ENCODE measurements at regions not wholly inside any gene's neighbourhood (a gene's known extent, or its start where the extent isn't known, plus 50 kb on each side); places are given as distances from the start of the nearest gene placed in this dataset.

DNA sequence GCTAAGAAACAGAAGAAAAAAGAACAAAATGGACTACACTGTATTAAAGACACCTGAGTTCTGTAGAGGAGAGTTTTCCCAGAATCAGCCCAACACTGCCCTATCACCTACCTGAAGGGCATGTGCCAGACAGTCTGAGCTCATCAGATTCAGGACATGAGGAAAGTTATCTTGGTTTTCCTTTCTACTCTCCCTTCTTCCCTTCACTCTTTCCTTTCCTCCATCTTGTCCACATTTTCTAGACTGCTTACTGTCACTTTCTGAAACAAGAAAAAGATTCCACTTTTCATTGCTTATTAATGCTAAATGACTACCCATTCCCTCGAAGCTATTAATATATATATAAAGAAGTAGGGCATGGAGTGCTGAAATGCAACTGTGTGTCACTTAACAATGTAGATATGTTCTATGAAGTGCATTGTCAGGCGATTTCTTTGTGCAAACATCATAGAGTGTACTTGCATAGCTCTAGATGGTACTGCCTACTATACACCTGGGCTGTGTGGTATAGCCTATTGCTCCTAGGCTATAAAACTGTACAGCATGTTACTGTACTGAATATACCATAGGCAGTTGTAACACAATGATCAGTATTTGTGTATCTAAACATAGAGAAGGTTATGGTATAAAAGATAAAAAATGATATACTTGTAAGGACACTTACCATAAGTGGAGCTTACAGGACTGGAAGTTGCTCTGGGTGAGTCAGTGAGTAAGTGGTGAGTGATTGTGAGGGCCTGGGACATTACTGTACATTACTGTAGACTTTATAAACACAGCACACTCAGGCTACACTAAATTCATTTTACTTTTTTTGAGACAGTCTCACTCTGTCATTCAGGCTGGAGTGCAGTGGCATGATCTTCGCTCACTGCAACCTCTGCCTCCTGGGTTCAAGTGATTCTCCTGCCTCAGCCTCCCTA lies 145.5 kb upstream of the ITGA6 start:
- peaks cover 22% of the 10 kb centered on the region for H3K4me1 ChIP-seq
- H3K4me3 ChIP-seq: no peak overlapping the region
- intact Hi-C loops (cut with DNase I): no loop called here
- H3K27me3 ChIP-seq (ENCODE audit: low read depth): no peaks in the 10 kb centered on the region
- no peak for DNase-seq
- H3K36me3 ChIP-seq: no peaks in the 10 kb centered on the region
- H3K9me3 ChIP-seq: no peaks in the 10 kb centered on the region
- no peak for ATAC-seq
- TF ChIP-seq, protein P1, sequence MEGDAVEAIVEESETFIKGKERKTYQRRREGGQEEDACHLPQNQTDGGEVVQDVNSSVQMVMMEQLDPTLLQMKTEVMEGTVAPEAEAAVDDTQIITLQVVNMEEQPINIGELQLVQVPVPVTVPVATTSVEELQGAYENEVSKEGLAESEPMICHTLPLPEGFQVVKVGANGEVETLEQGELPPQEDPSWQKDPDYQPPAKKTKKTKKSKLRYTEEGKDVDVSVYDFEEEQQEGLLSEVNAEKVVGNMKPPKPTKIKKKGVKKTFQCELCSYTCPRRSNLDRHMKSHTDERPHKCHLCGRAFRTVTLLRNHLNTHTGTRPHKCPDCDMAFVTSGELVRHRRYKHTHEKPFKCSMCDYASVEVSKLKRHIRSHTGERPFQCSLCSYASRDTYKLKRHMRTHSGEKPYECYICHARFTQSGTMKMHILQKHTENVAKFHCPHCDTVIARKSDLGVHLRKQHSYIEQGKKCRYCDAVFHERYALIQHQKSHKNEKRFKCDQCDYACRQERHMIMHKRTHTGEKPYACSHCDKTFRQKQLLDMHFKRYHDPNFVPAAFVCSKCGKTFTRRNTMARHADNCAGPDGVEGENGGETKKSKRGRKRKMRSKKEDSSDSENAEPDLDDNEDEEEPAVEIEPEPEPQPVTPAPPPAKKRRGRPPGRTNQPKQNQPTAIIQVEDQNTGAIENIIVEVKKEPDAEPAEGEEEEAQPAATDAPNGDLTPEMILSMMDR (IDR thresholded peaks at IDR 0.05): no peak
- no peak overlapping the region for H3K27ac ChIP-seq

DNA sequence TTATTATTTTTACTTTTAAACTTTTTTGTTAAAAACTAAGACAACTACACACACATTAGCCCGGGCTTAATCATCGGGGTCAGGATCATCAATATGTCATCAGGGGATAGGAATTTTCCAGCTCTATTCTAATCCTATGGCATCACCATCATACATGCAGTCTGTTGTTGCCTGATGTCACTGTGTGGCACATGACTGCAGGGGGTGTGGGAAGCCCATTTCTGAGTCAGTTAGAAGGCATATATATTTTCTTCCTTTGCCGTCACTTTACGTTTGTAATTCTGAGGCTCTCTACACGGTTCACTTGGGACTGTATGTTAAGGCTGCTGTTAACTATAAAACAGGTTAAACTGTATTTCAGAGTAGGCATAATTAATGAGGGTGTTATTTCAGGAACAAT lies 144.4 kb upstream of the ITGA6 start:
- H3K9me3 ChIP-seq: no peaks in the 10 kb centered on the region
- no peaks in the 10 kb centered on the region for H3K36me3 ChIP-seq
- H3K4me3 ChIP-seq: no peak overlapping the region
- DNase-seq: no peak
- no peaks in the 10 kb centered on the region for H3K27me3 ChIP-seq (ENCODE audit: low read depth)
- intact Hi-C loops (cut with DNase I): no loop called here
- peaks cover 22% of the 10 kb centered on the region for H3K4me1 ChIP-seq
- ATAC-seq: no peak
- no peak overlapping the region for H3K27ac ChIP-seq
- TF ChIP-seq, protein P1 (IDR thresholded peaks at IDR 0.05): no peak

DNA sequence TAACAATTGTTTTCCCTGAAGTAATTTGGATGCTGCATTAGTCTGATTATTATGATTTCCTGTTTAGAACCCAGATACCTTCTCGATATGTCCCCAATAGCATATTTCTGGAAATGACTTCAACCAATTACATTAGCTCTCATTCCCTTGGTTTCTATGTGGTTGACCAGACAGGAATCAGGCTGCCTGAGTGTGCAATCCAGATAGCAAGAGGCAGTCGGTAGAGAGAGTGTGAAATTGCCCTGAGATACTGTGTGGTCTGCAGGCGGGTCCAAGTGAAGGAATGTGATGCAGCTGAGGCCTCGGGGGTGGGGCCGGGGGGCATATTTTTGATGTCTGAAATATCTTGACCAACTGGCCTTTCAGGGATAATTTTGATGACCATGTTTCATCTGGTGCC lies 143.9 kb upstream of the ITGA6 start:
- no peak for DNase-seq
- H3K27ac ChIP-seq: no peak overlapping the region
- no peaks in the 10 kb centered on the region for H3K27me3 ChIP-seq (ENCODE audit: low read depth)
- H3K4me3 ChIP-seq: no peak overlapping the region
- peaks cover 22% of the 10 kb centered on the region for H3K4me1 ChIP-seq
- H3K36me3 ChIP-seq: no peaks in the 10 kb centered on the region
- H3K9me3 ChIP-seq: no peaks in the 10 kb centered on the region
- TF ChIP-seq, protein P1 (IDR thresholded peaks at IDR 0.05): no peak
- intact Hi-C loops (cut with DNase I): no loop called here
- ATAC-seq: no peak

DNA sequence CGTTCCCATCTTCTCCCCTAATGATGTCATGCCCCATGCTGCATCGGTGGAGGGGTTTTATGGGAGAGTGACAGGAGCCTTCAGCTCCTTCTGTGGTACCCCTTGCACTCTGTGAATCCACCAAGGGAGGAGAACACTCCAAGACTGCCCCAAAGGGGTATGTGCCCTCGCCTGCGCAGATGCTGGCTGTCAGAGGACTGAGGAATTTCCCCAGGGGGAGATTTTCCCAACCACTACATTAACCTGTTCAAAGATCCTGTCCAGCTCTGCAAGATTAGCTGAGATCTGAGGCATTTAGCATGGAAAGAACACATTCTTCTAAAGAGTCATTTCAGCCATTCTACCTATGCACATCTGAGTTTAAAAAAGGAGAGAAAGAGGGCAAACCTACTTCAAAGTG lies 143.2 kb upstream of the ITGA6 start:
- intact Hi-C loops (cut with DNase I): no loop called here
- Histone ChIP-seq H3K4me3 (no peak overlapping the region), H3K36me3 (no peaks in the 10 kb centered on the region), H3K27ac (no peak overlapping the region), H3K9me3 (no peaks in the 10 kb centered on the region), H3K27me3 (ENCODE audit: low read depth) (no peaks in the 10 kb centered on the region), H3K4me1 (peaks cover 22% of the 10 kb centered on the region)
- DNase-seq (no peak), ATAC-seq (no peak)
- TF ChIP-seq, protein P1 (IDR thresholded peaks at IDR 0.05): no peak

DNA sequence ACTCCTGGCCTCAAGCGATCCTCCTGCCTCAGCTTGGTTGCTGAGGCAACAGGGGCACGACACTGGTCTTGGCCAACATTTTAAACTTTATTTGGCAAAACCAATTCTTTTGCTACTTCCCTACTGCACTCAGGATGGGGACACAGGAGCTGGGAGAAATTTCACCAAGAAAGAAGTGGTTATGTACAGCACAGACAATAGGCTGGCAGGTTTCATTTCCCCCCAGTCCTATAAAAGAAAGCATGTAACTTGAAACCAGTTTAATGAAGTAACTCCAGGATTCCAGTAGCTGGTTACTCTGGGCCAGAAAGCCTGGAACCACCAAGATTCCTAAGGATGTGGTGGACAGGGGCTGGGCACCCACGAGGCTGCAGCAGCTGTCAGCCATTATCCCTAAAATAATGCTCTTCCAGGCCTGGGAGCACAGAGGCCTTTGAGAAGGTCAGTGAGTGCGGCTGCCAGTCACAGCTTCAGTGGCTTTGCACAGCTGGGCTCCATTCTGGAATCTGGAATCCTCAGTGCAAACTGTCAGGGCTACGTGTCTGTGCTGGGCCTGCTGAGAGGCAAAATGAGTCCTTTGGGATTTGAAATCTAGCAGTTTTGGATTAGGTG lies 142.3 kb upstream of the ITGA6 start:
- Histone ChIP-seq H3K27me3 (ENCODE audit: low read depth) (no peaks in the 10 kb centered on the region), H3K27ac (no peak overlapping the region), H3K36me3 (no peaks in the 10 kb centered on the region), H3K9me3 (no peaks in the 10 kb centered on the region), H3K4me1 (peaks cover 22% of the 10 kb centered on the region), H3K4me3 (no peak overlapping the region)
- intact Hi-C loops (cut with DNase I): no loop called here
- DNase-seq: no peak
- TF ChIP-seq, protein P1 (IDR thresholded peaks at IDR 0.05): no peak
- ATAC-seq: peak; percentile 39 to 58
